K562 (cell line): ENCODE measurements at regions not wholly inside any gene's neighbourhood (a gene's known extent, or its start where the extent isn't known, plus 50 kb on each side); places are given as distances from the start of the nearest gene placed in this dataset.

Experiments
- ZBTB40 ChIP-seq, 2 experiments: fragments of 450-650 bp in 1 of 2; sonication (generic) in 1 of 2; formaldehyde crosslinking in 1 of 2; IDR thresholded peaks; 2 replicates each; pipeline versions ENCODE4 v1.7.1 to v1.9.0; 2016 to 2022; ENCODE audit warnings: inconsistent platforms in 1 of 2, mild to moderate bottlenecking in 1 of 2, missing genetic modification reagents in 1 of 2
- ZMIZ1 ChIP-seq, 2 experiments: fragments of 150-350 bp in 1 of 2; IDR thresholded peaks; 2 replicates each; pipeline ENCODE4 v1.6.1; 2012 to 2016; ENCODE audit warnings: low read depth in 2 of 2, low read length in 2 of 2, mild to moderate bottlenecking in 1 of 2, moderate library complexity in 1 of 2

GRCh38 chr3:11953778-11954177, 50.4 kb upstream of the SYN2 start (continued):
- TF ChIP-seq ZBTB40 (IDR thresholded peaks at IDR 0.05) (no peak), ZBTB40 (CRISPR knock-in tag; IDR thresholded peaks at IDR 0.05) (no peak), ZMIZ1 (IDR thresholded peaks at IDR 0.05; ENCODE audit: low read depth in 2 of 2, low read length in 2 of 2) (no peak)
